ENCODE measurements at regions not wholly inside any gene's neighbourhood (a gene's known extent, or its start where the extent isn't known, plus 50 kb on each side); places are given as distances from the start of the nearest gene placed in this dataset.

DNA sequence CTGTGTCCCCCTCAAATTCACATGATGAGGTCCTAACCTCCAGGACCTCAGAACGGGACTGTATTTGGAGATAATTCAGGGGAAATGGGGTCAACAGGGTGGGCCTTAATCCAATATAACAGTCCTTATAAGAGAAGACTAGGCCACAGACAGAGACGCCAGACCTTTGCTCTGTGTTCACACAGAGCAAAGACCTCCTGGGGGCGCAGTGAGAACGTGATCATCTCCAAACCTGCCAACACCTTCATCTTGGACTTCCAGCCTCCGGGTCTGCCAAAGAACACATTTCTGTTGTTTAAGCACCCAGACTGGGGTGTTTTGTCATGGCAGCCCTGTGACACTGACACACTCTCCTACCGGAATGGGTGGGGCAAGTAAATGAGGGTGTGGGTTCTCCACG is 250.2 kb downstream of the MN1 start:
- WGBS, 2 donors = 85 to 94% methylated on average over 5 to 7 of the region's 7 CpGs
- TF ChIP-seq POLR2A (IDR thresholded peaks at IDR 0.05) = no peak
- no peak for TF ChIP-seq CTCF (IDR thresholded peaks at IDR 0.05)

GRCh38 chr22:27552176-27552575 is 249.4 kb downstream of the MN1 start:
- H3K27me3 ChIP-seq = no peaks in the 10 kb centered on the region
- no peaks in the 10 kb centered on the region for H3K36me3 ChIP-seq
- no peaks in the 10 kb centered on the region for H3K9me3 ChIP-seq
- H3K4me3 ChIP-seq (replicated peaks in 1 of 3) = no peak overlapping the region
- TF ChIP-seq CTCF (IDR thresholded peaks at IDR 0.05) (no peak), POLR2A (IDR thresholded peaks at IDR 0.05) (no peak)
- 90 to 92% methylated on average over 7 of the region's 7 CpGs for WGBS, 2 donors
- no peak overlapping the region for H3K27ac ChIP-seq
- no peaks in the 10 kb centered on the region for H3K4me1 ChIP-seq
- no peak for DNase-seq
- intact Hi-C loops (cut with DNase I) = no loop called here

More for the DNA sequence above, 250.2 kb downstream of the MN1 start:
- Histone ChIP-seq H3K9me3 (no peaks in the 10 kb centered on the region), H3K27ac (no peak overlapping the region), H3K4me1 (no peaks in the 10 kb centered on the region), H3K4me3 (replicated peaks in 1 of 3) (no peak overlapping the region), H3K27me3 (no peaks in the 10 kb centered on the region), H3K36me3 (no peaks in the 10 kb centered on the region)
- no peak for DNase-seq
- intact Hi-C loops (cut with DNase I) = no loop called here

GRCh38 chr22:27552863-27553262 is 248.7 kb downstream of the MN1 start:
- DNase-seq = no peak
- intact Hi-C loops (cut with DNase I) = no loop called here
- Histone ChIP-seq H3K4me1 (no peaks in the 10 kb centered on the region), H3K4me3 (replicated peaks in 1 of 3) (no peak overlapping the region), H3K27ac (no peak overlapping the region), H3K27me3 (no peaks in the 10 kb centered on the region), H3K9me3 (no peaks in the 10 kb centered on the region), H3K36me3 (no peaks in the 10 kb centered on the region)
- TF ChIP-seq CTCF (IDR thresholded peaks at IDR 0.05) = no peak
- TF ChIP-seq POLR2A (IDR thresholded peaks at IDR 0.05) = no peak
- 94 to 100% methylated on average over 1 of the region's 1 CpG for WGBS, 2 donors

- intact Hi-C loops (cut with DNase I) = no loop called here
- WGBS, 2 donors = 39 to 47% methylated on average over 14 of the region's 14 CpGs
- no peak for TF ChIP-seq CTCF (IDR thresholded peaks at IDR 0.05)
- no peak for TF ChIP-seq POLR2A (IDR thresholded peaks at IDR 0.05)
Measured at GRCh38 chr22:27554106-27554811, 247.3 kb downstream of the MN1 start.

DNA sequence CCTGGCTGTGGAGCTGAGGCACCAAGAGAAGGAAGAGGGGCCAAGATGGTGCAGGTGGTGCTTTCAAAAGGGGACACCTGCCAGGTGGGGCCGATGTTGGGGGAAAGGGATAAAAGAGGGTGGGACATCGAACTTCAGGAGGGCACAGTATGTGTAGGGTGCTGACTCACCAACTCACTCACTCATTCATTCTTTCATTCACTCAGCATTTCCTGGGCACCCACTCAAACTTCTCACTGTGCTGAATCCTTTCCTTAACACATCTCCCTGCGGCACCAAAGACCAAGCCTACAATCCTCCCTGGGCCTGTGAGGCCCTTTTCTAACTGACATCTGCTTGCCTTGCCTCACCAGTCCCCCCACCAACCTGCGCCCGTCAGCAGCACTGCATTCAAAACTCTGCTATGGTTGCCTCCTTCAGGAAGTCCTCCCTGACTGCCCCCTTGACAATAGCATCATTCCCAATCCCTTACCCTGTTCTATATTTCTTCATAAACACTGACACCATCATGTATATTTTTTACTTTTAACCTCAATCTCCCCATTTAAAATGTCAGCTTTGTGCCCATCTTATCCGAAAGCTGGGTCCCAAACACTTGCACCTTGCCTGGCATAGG is 246.6 kb downstream of the MN1 start:
- DNase-seq = no peak
- Histone ChIP-seq H3K27me3 (no peaks in the 10 kb centered on the region), H3K36me3 (no peaks in the 10 kb centered on the region), H3K4me3 (replicated peaks in 1 of 3) (no peak overlapping the region), H3K9me3 (no peaks in the 10 kb centered on the region), H3K4me1 (no peaks in the 10 kb centered on the region), H3K27ac (no peak overlapping the region)
- TF ChIP-seq CTCF (IDR thresholded peaks at IDR 0.05) = no peak
- TF ChIP-seq POLR2A (IDR thresholded peaks at IDR 0.05) = no peak
- intact Hi-C loops (cut with DNase I) = no loop called here
- WGBS, 2 donors = 74 to 86% methylated on average over 6 of the region's 6 CpGs

More at GRCh38 chr22:27554106-27554811, 247.3 kb downstream of the MN1 start:
- H3K36me3 ChIP-seq = no peaks in the 10 kb centered on the region
- no peak overlapping the region for H3K27ac ChIP-seq
- H3K27me3 ChIP-seq = no peaks in the 10 kb centered on the region
- no peaks in the 10 kb centered on the region for H3K9me3 ChIP-seq
- no peaks in the 10 kb centered on the region for H3K4me1 ChIP-seq
- H3K4me3 ChIP-seq (replicated peaks in 1 of 3) = no peak overlapping the region
- DNase-seq = no peak
